ENCODE measurements at regions not wholly inside any gene's neighbourhood (a gene's known extent, or its start where the extent isn't known, plus 50 kb on each side); places are given as distances from the start of the nearest gene placed in this dataset.

GRCh38 chrX:146041741-146042140 is 224.1 kb downstream of the SLITRK2 start:
- Histone ChIP-seq H2BK5ac (ENCODE audit: low read depth, low read length, poor library complexity, severe bottlenecking) (no peak overlapping the region), H2BK15ac (ENCODE audit: low read depth, low read length) (no peak overlapping the region), H3K79me1 (ENCODE audit: low read depth in 1 of 2, low read length in 2 of 2) (no peaks in the 10 kb centered on the region), H3K27ac (ENCODE audit: insufficient read depth, low read length) (no peak overlapping the region), H4K8ac (ENCODE audit: low read depth in 2 of 2, low read length in 2 of 2) (no peak overlapping the region), H3K27me3 (ENCODE audit: control insufficient read depth, insufficient read depth, low read length) (no peaks in the 10 kb centered on the region), H3K36me3 (ENCODE audit: control insufficient read depth, insufficient read depth, low read length) (no peaks in the 10 kb centered on the region), H4K5ac (ENCODE audit: low read depth, low read length) (no peak overlapping the region), H3K18ac (ENCODE audit: low read depth, low read length) (no peak overlapping the region), H2BK20ac (ENCODE audit: low read depth, low read length) (no peak overlapping the region), H3K9me3 (ENCODE audit: control insufficient read depth, insufficient read depth, low read length) (peaks cover 3% of the 10 kb centered on the region), H3K9ac (ENCODE audit: low read depth, low read length) (no peak overlapping the region), H2BK120ac (ENCODE audit: low read depth, low read length) (no peak overlapping the region), H3K4me1 (ENCODE audit: control insufficient read depth, insufficient read depth, low read length) (no peaks in the 10 kb centered on the region), H3K4ac (ENCODE audit: low read depth, low read length) (no peak overlapping the region), H3K14ac (replicated peaks; ENCODE audit: low read depth, low read length) (no peak overlapping the region), H3K23ac (ENCODE audit: low read depth, low read length) (no peak overlapping the region), H3K56ac (ENCODE audit: extremely low read depth, insufficient read depth, low read length) (no peak overlapping the region), H3K4me3 (ENCODE audit: insufficient read depth, low read depth, low read length) (no peak overlapping the region), H4K91ac (ENCODE audit: insufficient read depth, low read depth, low read length) (no peak overlapping the region), H3K4me2 (ENCODE audit: low read depth, low read length) (no peak overlapping the region), H3K9me1 (ENCODE audit: insufficient read depth, low read length) (no peaks in the 10 kb centered on the region), H2AFZ (replicated peaks; ENCODE audit: low read length, poor library complexity) (no peak overlapping the region), H2AK9ac (replicated peaks; ENCODE audit: low read depth, low read length, poor library complexity) (no peak overlapping the region), H2AK5ac (ENCODE audit: low read depth, low read length) (no peak overlapping the region), H4K20me1 (ENCODE audit: insufficient read depth, low read length) (no peaks in the 10 kb centered on the region)
- dilution Hi-C loops (cut with HindIII; ENCODE audit: low sequenced_read_pairs, unreplicated experiment): no loop called here
- ChIA-PET CTCF (no interaction called here), POLR2A (ENCODE audit: unreplicated experiment) (no interaction called here)
- TF ChIP-seq NFE2L2 (IDR thresholded peaks at IDR 0.05; ENCODE audit: low read depth, low read length): no peak
- no peak for TF ChIP-seq MXI1 (IDR thresholded peaks at IDR 0.05; ENCODE audit: borderline replicate concordance, low read depth, low read length)
- TF ChIP-seq FOS (IDR thresholded peaks at IDR 0.05; ENCODE audit: low read depth, low read length): no peak
- TF ChIP-seq POLR2A (IDR thresholded peaks at IDR 0.05; ENCODE audit: low read depth, low read length): no peak
- TF ChIP-seq CEBPB (IDR thresholded peaks at IDR 0.05; ENCODE audit: low read depth, low read length): no peak
- no peak for TF ChIP-seq BHLHE40 (IDR thresholded peaks at IDR 0.05; ENCODE audit: low read depth, low read length)
- TF ChIP-seq, protein P1, sequence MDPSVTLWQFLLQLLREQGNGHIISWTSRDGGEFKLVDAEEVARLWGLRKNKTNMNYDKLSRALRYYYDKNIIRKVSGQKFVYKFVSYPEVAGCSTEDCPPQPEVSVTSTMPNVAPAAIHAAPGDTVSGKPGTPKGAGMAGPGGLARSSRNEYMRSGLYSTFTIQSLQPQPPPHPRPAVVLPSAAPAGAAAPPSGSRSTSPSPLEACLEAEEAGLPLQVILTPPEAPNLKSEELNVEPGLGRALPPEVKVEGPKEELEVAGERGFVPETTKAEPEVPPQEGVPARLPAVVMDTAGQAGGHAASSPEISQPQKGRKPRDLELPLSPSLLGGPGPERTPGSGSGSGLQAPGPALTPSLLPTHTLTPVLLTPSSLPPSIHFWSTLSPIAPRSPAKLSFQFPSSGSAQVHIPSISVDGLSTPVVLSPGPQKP (IDR thresholded peaks at IDR 0.05; ENCODE audit: borderline replicate concordance, low read depth, low read length): no peak
- no peak for TF ChIP-seq MAZ (IDR thresholded peaks at IDR 0.05; ENCODE audit: borderline replicate concordance, low read depth, low read length)
- TF ChIP-seq CHD1 (IDR thresholded peaks at IDR 0.05; ENCODE audit: low read depth, low read length): no peak
- TF ChIP-seq SMC3 (IDR thresholded peaks at IDR 0.05; ENCODE audit: low read depth, low read length): no peak
- no peak for TF ChIP-seq USF2 (IDR thresholded peaks at IDR 0.05; ENCODE audit: low read depth, low read length)
- no peak for TF ChIP-seq RCOR1 (IDR thresholded peaks at IDR 0.05; ENCODE audit: insufficient replicate concordance, low read length)
- no peak for TF ChIP-seq RAD21 (IDR thresholded peaks at IDR 0.05; ENCODE audit: low read length)
- TF ChIP-seq MAFK (IDR thresholded peaks at IDR 0.05; ENCODE audit: low read depth, low read length): no peak
- no peak for TF ChIP-seq CTCF (conservative IDR thresholded peaks at IDR 0.05; ENCODE audit: low read depth, low read length)
- 33 to 80% methylated on average over 1 of the region's 3 CpGs for WGBS, 2 experiments (ENCODE audit: extremely low coverage in 2 of 2, insufficient read length in 1 of 2)
- in situ Hi-C loops (cut with MboI; ENCODE audit: low sequenced_read_pairs): no loop called here
- ATAC-seq (ENCODE audit: low read depth): no peak
- DNase-seq: no peak
- intact Hi-C loops (cut with micrococcal nuclease): no loop called here
- BruUV-seq (replicated peaks): no TSS peak
